ENCODE measurements at regions not wholly inside any gene's neighbourhood (a gene's known extent, or its start where the extent isn't known, plus 50 kb on each side); places are given as distances from the start of the nearest gene placed in this dataset.

DNA sequence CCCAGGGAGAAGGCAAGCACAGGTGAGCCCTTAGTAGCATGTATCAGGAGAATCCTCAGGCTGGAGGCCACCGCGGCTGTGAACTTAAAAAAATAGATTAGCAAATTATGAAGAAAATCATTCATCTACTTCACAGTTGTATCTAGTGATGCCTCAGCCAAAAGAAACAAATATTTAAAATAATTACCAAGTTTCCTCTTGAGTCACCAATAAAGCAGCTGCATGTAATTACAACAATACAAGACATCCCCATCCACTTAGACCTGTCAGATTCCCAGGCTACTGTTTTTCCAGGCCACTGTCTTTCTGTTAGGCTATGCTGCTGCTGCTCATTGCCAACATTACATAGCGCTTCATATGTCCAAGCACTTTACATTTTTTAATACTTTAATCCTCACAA is 54.6 kb upstream of the PHLPP1 start (continued):
- TF ChIP-seq, protein P1, sequence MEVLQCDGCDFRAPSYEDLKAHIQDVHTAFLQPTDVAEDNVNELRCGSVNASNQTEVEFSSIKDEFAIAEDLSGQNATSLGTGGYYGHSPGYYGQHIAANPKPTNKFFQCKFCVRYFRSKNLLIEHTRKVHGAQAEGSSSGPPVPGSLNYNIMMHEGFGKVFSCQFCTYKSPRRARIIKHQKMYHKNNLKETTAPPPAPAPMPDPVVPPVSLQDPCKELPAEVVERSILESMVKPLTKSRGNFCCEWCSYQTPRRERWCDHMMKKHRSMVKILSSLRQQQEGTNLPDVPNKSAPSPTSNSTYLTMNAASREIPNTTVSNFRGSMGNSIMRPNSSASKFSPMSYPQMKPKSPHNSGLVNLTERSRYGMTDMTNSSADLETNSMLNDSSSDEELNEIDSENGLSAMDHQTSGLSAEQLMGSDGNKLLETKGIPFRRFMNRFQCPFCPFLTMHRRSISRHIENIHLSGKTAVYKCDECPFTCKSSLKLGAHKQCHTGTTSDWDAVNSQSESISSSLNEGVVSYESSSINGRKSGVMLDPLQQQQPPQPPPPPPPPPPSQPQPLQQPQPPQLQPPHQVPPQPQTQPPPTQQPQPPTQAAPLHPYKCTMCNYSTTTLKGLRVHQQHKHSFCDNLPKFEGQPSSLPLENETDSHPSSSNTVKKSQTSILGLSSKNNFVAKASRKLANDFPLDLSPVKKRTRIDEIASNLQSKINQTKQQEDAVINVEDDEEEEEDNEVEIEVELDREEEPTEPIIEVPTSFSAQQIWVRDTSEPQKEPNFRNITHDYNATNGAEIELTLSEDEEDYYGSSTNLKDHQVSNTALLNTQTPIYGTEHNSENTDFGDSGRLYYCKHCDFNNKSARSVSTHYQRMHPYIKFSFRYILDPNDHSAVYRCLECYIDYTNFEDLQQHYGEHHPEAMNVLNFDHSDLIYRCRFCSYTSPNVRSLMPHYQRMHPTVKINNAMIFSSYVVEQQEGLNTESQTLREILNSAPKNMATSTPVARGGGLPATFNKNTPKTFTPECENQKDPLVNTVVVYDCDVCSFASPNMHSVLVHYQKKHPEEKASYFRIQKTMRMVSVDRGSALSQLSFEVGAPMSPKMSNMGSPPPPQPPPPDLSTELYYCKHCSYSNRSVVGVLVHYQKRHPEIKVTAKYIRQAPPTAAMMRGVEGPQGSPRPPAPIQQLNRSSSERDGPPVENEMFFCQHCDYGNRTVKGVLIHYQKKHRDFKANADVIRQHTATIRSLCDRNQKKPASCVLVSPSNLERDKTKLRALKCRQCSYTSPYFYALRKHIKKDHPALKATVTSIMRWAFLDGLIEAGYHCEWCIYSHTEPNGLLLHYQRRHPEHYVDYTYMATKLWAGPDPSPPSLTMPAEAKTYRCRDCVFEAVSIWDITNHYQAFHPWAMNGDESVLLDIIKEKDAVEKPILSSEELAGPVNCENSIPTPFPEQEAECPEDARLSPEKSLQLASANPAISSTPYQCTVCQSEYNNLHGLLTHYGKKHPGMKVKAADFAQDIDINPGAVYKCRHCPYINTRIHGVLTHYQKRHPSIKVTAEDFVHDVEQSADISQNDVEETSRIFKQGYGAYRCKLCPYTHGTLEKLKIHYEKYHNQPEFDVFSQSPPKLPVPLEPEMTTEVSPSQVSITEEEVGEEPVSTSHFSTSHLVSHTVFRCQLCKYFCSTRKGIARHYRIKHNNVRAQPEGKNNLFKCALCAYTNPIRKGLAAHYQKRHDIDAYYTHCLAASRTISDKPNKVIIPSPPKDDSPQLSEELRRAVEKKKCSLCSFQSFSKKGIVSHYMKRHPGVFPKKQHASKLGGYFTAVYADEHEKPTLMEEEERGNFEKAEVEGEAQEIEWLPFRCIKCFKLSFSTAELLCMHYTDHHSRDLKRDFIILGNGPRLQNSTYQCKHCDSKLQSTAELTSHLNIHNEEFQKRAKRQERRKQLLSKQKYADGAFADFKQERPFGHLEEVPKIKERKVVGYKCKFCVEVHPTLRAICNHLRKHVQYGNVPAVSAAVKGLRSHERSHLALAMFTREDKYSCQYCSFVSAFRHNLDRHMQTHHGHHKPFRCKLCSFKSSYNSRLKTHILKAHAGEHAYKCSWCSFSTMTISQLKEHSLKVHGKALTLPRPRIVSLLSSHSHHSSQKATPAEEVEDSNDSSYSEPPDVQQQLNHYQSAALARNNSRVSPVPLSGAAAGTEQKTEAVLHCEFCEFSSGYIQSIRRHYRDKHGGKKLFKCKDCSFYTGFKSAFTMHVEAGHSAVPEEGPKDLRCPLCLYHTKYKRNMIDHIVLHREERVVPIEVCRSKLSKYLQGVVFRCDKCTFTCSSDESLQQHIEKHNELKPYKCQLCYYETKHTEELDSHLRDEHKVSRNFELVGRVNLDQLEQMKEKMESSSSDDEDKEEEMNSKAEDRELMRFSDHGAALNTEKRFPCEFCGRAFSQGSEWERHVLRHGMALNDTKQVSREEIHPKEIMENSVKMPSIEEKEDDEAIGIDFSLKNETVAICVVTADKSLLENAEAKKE (CRISPR knock-in tag; IDR thresholded peaks at IDR 0.05), result no peak
- no peak for TF ChIP-seq ZNF331 (CRISPR knock-in tag; IDR thresholded peaks at IDR 0.05; ENCODE audit: low read depth)
- TF ChIP-seq, protein P2, sequence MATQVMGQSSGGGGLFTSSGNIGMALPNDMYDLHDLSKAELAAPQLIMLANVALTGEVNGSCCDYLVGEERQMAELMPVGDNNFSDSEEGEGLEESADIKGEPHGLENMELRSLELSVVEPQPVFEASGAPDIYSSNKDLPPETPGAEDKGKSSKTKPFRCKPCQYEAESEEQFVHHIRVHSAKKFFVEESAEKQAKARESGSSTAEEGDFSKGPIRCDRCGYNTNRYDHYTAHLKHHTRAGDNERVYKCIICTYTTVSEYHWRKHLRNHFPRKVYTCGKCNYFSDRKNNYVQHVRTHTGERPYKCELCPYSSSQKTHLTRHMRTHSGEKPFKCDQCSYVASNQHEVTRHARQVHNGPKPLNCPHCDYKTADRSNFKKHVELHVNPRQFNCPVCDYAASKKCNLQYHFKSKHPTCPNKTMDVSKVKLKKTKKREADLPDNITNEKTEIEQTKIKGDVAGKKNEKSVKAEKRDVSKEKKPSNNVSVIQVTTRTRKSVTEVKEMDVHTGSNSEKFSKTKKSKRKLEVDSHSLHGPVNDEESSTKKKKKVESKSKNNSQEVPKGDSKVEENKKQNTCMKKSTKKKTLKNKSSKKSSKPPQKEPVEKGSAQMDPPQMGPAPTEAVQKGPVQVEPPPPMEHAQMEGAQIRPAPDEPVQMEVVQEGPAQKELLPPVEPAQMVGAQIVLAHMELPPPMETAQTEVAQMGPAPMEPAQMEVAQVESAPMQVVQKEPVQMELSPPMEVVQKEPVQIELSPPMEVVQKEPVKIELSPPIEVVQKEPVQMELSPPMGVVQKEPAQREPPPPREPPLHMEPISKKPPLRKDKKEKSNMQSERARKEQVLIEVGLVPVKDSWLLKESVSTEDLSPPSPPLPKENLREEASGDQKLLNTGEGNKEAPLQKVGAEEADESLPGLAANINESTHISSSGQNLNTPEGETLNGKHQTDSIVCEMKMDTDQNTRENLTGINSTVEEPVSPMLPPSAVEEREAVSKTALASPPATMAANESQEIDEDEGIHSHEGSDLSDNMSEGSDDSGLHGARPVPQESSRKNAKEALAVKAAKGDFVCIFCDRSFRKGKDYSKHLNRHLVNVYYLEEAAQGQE (IDR thresholded peaks at IDR 0.05; ENCODE audit: unreplicated experiment), result no peak
- TF ChIP-seq CREB1 (CRISPR knock-in tag; IDR thresholded peaks at IDR 0.05; ENCODE audit: low read depth), result no peak
- no peak for TF ChIP-seq JUNB (IDR thresholded peaks at IDR 0.05; ENCODE audit: unreplicated experiment)
- no peak for TF ChIP-seq EZH2 (IDR thresholded peaks at IDR 0.05; ENCODE audit: low read depth, unreplicated experiment)
- TF ChIP-seq ZNF114 (CRISPR knock-in tag; IDR thresholded peaks at IDR 0.05), result no peak
- TF ChIP-seq EZH2phosphoT487 (IDR thresholded peaks at IDR 0.05; ENCODE audit: unreplicated experiment), result no peak
- no peak for TF ChIP-seq CTCF (conservative IDR thresholded peaks at IDR 0.05; ENCODE audit: low read depth in 2 of 2)

Data from GM23338 (cell line).